SK-N-SH treated with all-trans-retinoic acid at 6 μM for 48 hours (cell line): ENCODE measurements at regions not wholly inside any gene's neighbourhood (a gene's known extent, or its start where the extent isn't known, plus 50 kb on each side); places are given as distances from the start of the nearest gene placed in this dataset.

Source experiments
- GLIS3 ChIP-seq: fragments of 250-450 bp; sonication (Bioruptor Pico); IDR thresholded peaks from 2 replicates; pipeline ENCODE4 v1.5.0; 2020; ENCODE audit warnings: mild to moderate bottlenecking, moderate library complexity
- ISL1 ChIP-seq: fragments of 250-450 bp; sonication (Bioruptor Pico); IDR thresholded peaks from 2 replicates; pipeline ENCODE4 v2.1.2; 2022; ENCODE audit warnings: mild to moderate bottlenecking, moderate library complexity
- PATZ1 ChIP-seq: fragments of 250-450 bp; sonication (Bioruptor Pico); IDR thresholded peaks from 2 replicates; pipeline ENCODE4 v1.8.0; 2020; ENCODE audit warnings: mild to moderate bottlenecking, moderate library complexity, borderline replicate concordance
- PPARA ChIP-seq: fragments of 250-450 bp; sonication (Bioruptor Pico); IDR thresholded peaks from 2 replicates; pipeline ENCODE4 v1.5.0; 2020; ENCODE audit warnings: mild to moderate bottlenecking, borderline replicate concordance
- ZNF565 ChIP-seq: fragments of 450-650 bp; formaldehyde crosslinking; conservative IDR thresholded peaks from 2 replicates; pipeline ENCODE4 v1.5.0; 2020; ENCODE audit warnings: low read depth, mild to moderate bottlenecking, moderate library complexity

DNA sequence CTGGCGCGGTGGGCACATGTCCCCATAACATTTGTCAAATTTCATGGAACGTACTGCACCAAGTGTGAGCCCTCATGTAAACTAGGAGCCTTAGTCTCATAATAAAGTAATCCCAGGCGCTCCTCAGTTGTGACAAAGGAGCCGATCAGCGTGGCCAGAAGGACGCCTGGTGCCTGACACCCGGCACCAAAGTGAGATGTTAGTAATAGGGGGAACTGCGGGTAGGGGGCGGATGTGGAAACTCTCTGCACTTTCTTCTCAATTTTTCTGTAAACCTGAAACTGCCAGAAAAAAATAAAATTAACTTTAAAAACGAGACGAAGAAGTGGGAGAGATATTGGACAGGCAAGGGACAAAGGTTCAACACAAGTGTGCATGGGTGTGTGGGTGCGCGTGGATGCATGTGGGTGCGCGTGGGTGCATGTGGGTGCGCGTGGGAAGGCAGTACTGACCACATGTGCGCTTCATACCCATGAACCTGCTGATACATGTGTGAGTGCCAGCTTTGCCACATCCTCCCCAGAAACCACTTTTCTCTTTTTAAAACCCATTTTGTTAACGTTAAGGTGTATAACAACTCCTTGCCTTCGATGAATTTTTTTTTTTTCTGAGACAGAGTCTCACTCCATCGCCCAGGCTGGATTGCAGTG lies 55.4 kb upstream of the LINC01488 start:
- TF ChIP-seq ISL1 (CRISPR knock-in tag) (no peak), PATZ1 (CRISPR knock-in tag) (no peak), GLIS3 (CRISPR knock-in tag) (no peak), ZNF565 (CRISPR knock-in tag) (no peak), PPARA (CRISPR knock-in tag) (no peak)
